ENCODE measurements at regions not wholly inside any gene's neighbourhood (a gene's known extent, or its start where the extent isn't known, plus 50 kb on each side); places are given as distances from the start of the nearest gene placed in this dataset.
"Not testable (repeated sequence)": the region's sequence is repeated elsewhere in the genome, so short reads cannot be mapped to it uniquely, and the experiment has no call there.

DNA sequence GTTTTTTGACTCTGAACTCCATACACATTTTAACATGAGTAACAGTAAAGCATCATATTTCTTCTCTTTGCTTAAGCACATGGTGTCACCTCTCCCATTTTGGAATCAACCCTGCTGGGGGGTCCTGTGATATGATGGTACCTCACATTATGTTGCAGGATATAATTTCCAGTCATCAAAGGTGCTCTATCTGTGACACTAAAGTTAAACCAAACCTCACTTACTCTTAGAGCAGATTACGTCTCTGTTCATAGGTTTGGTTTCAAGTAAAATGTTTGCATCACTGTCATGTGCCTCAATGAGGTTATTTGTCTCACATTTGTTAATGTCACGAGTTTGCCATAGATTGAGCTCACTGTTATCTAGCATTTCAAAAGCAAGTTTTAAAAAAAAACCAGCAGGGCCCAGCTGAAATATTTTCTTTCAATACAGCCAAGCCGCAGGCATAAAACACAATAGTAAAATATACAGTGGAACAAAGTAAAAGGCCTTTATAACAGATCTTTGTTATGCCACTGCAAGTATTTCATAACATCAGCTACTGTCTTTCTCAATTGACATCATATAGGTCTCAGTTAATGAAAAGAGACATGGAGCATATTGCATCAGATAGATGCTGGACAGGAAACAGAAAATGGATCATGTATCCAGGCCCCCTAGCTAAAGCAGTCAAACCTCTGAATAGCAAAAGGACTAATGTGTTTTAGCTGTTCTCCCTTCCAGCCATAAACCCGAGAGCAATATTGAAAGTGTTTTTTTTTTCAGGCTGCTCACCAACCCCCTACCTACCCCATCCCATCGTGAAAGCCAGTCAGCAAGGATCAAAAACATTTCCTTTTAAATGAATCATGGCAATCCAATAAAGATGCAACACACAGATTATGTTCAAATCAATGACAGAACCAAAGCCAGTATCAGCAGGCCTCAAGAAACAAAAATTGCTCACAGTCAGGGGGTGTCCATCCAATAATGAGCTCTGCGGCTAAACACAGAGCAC, 182.1 kb upstream of the ITGA1 start:
- no peak for DNase-seq (ENCODE audit: low read depth)

DNA sequence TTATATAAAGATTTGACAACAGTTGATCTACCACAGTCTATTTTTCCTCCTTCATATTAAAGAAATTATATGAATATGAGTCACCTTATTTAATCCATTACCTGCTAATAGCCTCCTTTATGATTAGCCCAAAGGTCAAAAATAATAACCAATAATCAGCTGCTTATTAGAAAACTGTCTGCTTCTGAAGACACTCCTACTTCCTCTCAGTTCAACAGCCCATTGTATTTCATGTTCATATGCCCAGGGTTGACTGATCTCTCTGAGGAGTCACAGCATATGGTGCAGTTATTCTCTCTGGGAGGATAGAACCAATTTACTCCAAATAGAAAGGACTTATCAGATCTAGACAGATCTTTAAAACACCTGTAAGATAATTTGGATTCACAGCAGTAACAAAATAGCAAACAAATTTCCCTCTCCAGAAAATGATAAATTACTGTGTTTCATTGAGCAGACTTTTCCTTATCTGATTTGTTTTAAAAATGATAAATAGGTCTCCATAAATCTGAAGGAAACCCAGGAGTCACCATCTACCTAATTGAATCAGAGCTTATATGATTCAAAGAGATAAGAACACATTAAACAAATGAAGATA, 180.4 kb upstream of the ITGA1 start:
- no peak for DNase-seq (ENCODE audit: low read depth)

DNA sequence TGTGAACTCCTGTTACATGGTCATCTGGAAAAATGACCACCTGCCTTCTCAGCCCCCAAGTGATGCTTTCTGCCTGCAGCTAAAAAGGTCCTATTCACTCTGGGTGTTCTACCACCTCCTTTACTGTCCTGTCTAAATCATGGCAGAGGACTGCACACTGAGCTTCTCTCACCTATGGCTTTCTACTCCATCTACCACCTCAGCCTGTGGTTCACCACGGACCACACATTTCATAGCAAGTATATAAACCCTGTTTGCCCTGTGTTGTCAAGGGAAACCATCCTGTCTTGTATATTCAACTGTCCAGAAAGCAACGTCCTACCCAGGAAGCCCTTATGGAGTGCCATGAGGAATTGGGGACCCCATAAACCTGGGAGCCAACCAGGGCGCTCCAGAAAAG, 167.4 kb upstream of the ITGA1 start:
- DNase-seq (ENCODE audit: low read depth) = no peak

DNA sequence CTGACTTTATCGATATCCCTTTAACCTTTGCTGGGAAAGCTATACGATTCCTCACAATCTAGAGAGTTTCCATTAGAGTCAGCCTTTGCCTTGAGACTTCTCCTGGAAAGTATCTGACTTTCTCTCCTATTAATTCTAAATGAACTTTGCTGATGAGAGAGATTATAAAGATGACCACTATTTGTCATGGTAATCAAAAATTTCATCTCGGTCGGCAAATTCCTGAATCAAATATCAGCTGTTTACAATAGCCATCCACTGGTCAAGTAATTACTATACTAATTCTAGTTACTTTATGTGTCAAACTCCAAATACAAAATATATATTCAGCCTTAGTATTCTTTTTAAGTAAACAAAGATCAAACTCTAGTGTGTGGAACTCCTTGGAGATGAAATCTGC, 164.4 kb upstream of the ITGA1 start:
- no peak for DNase-seq (ENCODE audit: low read depth)

DNA sequence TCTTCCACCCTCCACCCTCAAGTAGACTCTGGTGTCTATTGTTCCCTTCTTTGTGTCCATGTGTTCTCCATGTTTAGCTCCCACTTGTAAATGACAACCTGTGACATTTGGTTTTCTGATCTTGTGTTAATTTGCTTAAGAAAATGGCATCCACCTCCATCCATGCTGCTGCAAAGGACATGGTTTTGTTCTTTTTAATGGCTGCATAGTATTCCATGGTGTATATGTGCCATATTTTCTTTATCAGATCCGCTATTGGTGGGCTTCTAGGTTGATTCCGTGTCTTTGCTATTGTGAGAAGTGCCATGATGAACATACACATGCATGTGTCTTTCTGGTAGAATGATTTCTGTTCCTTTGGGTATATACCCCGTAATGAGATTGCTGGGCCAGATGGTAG, 163.4 kb upstream of the ITGA1 start:
- no peak for DNase-seq (ENCODE audit: low read depth)

DNA sequence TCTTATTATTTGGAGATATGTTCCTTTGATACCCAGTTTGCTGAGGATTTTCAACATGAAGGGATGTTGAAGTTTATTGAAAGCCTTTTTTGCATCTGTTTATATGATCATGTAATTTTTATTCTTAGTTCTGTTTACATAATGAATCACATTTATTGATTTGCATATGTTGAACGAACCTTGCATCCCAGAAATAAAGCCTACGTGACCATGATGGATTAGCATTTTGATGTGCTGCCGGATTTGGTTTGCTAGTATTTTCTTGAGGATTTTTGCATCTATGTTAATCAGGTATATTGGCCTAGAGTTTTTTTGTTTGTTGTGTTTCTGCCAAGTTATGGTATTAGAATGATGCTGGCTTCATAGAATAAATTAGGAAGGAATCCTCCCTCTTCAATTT, 161.4 kb upstream of the ITGA1 start:
- DNase-seq (ENCODE audit: low read depth) = no peak

DNA sequence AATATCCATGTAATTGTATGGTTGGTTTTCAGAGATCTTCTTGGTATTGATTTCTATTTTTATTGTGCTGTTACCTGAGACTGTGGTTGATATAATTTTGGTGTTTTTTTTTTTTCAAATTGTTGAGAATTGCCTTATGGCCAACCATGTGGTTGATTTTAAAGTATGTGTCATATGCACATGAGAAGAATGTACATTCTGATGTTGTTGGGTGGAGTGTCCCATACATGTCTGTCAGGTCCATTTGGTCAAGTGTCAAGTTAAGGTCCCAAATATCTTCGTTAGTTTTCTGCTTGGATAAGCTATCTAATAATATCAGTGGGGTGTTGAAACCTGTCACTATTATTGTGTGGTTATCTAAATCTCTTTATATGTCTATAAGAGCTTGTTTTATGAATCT, 160.0 kb upstream of the ITGA1 start:
- DNase-seq (ENCODE audit: low read depth) = no peak

DNA sequence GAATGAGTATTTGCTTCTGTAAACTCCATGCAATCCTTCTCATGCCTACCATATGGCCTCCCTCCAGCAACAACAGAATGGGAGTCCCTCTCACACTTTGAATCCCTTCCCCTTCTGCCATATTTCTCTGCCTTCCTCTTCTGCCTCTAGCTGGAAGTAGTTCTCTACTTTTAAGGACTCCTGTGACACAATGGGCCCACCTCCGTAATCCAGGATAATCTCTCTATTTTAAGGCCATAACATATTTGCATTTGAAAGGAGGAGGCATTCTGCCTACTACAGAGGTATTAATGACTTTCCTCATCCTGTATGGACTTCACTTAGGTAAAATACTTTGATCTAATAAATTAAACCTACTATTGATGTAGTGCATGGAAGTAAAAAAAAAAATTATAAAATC, 155.4 kb upstream of the ITGA1 start:
- DNase-seq (ENCODE audit: low read depth) = no peak

DNA sequence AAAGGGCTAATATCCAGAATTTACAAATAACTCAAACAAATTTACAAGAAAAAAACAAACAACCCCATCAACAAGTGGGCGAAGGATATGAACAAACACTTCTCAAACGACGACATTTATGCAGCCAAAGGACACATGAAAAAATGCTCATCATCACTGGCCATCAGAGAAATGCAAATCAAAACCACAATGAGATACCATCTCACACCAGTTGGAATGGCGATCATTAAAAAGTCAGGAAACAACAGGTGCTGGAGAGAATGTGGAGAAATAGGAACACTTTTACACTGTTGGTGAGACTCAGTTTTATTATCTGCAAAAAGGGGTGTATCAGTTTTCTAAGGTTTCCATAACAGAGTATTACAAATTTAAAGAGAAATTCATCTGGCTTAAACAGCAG, 153.5 kb upstream of the ITGA1 start:
- not testable (repeated sequence) for DNase-seq (ENCODE audit: low read depth)

DNA sequence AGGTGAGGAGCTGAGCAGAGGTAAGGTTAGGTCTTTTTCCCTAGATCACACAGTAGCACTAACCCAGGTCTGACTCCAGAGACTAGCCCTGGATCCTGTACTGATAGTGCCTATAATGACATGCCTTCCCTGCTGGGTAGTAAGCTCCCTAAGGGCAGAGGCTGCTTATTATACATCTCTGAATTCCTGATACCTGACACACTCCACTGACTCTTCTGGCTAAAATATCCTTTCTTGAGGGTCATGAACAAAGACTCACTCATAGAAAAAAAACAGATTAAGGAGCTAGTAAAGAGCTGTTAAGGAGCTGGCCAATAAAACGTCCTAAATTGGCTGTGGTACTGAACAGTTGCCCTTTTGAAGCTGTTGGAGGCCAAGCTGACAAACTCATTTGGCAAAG, 149.0 kb upstream of the ITGA1 start:
- DNase-seq (ENCODE audit: low read depth) = no peak

DNA sequence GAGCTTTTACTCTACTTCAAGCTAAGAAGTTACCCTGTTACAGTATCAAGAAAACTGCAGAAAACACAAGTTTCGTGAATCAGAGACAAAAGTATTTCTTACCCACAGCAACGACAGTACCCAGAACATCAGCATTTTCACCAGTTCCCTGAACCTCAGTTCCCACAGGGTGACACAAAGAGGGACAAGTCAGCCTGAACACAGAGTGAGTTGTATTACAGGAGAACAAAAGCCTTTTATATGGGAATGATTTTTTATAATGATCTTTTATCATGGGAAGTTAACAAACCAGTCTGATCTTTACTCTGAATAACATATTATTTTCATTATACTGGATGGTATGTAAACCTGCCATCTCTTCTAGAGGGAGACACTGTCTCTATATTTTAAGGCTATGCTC, 139.0 kb upstream of the ITGA1 start:
- DNase-seq (ENCODE audit: low read depth) = no peak

DNA sequence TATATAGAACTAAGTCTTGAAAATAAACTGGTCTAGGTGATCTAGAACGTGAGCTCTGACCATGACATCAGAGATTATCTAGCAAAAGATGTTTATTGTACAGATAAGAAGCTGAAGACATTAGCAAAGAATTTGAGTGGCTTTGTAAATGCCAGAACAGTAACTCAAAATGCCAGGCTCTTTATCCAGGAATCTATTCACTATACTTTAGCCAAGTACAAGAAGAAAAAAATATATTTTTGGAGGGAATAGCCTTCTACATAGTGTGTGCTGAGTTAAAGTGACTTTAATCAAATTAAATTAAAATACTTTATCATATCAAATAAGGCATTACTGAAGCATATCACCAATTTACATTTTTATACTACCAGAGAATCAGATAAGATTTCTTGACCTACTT, 132.6 kb upstream of the ITGA1 start:
- DNase-seq (ENCODE audit: low read depth) = no peak

DNA sequence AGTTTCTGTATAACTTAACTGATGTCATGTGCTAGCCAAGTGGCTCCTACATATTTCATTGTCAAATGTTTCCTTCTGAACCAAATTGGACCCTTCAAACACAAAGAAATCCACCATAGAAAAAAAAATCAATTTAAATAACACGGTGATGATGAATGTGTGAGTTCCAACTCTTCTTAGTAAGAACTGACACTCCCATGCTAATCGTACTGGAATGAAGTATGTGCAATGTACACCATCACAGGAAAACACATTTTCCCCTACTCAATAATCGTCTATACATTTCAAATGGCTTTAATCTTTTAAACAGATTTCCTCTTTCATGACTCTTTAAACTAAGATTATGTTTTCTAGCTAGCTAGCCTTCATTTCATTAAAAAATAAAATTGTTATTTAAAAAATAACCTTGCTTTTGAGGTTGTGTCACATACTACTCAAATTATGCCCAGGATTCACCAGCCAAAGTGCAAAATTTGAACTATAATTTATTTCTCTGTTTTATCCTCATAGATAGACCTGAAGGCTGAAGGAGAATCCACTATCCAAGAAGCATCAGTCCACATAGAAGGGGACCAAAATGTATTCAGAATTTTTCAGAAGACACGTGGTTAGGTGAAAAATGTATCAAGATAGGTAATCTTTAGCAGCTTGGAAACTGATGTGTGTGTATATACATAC, 131.0 kb upstream of the ITGA1 start:
- no peak for DNase-seq (ENCODE audit: low read depth)

DNA sequence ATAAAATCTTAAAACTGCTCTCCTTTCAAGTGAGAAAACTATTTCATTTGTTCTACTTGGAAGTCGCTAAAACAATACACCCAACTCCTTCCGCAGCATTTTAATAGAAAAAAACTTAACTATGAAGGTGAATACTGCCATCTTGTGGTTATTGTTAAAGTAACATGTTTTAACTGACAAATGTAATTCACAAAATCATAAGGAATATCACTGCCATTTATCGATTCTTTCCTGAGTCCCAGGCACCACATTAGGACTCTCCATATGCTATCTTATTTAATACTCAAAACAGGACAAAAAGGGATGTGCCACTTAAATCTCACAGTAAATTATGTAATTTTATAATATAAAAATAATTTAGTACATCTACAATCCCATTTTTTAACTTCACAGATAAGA, 130.5 kb upstream of the ITGA1 start:
- DNase-seq (ENCODE audit: low read depth) = no peak

DNA sequence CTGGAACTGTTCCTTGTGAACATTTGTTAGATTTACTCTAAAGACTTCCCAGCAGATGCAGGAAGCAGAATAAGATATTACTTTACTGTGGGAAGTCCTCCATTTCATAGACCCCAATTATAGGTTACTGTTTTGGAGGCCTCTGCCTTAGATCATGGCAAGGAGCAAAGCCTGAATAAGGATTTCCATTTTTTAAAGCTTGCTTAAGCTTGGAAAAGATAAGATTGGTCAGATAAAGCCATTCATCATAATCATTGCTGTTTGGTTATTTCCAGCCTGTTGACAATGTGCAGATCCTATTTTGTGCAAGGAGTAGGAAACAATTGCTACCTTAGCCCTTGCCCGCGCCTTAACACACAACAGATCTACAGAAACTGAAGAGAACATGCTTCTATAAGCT, 129.5 kb upstream of the ITGA1 start:
- no peak for DNase-seq (ENCODE audit: low read depth)

DNA sequence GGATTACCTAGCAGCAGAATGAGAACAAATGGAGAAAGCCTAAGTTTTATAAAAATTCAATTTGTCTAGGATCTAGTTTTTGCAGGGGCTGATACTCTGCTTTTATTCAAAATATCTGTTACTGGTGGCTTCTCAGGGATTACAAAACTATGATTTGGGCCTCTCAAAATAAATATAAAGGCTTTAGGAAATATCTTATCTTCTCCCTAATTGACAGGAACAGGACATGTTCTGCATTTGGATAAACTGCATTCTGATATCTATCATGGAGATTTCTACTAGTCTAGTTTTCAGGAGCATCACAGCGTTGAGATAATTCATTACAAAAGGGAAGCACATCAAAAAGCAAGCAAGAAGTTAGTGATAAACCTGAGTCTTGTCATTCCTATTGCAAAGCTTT, 127.1 kb upstream of the ITGA1 start:
- no peak for DNase-seq (ENCODE audit: low read depth)

DNA sequence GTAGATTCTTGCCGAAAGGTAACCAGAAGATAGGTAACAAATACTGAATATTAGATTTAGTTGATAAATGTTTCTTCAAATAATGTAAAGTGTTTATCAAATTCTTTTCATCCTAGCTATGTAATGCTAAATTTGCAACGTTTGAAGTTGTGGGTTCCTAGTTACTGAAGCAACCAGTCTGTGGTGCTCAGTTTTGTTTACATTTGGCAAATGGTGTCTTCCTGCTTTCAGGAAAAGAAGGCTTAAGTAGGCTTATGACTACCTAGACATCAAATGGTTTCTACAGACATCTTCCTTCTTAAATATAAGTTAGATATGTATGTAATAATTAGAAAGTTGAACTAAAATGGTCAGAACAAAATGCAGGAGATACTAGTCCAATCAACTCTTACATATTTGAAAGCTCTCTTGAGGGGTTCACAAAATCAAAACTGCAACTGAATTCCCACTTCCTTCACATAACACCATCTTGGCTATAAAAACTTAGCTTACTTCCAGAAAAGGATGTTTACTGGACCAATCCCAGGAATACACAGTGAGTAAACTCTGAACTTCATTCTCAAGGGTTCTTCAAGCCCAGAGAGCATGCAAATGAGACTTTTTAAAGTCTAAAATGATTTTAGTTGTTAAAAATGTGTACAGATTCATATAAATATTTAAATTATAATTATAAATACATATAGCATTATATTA, 125.7 kb upstream of the ITGA1 start:
- DNase-seq (ENCODE audit: low read depth) = no peak

DNA sequence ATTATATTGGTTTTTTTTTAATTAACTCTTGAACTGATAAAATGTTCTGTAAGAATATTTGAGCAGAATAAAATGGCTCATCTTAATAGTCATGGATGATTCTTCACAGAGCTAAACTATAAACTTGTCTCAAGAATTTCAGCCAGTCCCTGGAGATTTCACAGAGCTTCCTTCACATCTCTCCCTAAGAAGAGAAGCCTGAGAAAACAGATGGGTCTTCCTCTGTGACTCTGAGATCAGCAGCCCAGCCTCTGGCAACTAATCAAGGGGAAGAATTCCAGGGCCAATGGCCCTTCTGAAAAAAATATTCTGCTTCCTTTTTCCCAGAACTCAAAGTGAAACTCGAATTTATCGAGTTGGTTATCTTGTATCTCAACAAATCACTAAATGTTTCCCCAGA, 122.2 kb upstream of the ITGA1 start:
- no peak for DNase-seq (ENCODE audit: low read depth)

DNA sequence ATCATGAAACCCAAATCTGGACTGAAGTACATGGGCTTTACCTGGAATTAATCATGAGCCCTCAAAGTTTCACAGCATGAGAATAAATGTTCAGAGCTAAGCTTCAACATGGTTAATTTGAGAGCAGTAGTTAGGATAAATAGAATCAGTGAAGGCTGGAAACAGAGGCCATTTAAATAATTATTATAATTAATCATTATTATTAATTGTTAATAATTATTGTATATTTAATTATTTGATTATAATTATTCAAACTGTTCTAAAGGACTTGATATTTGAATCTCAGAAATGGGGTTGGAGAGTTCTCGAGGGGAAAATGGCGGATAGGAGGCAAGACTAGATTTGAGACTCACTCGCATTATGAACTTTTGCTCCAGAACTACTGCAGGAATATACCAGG, 119.6 kb upstream of the ITGA1 start:
- no peak for DNase-seq (ENCODE audit: low read depth)

DNA sequence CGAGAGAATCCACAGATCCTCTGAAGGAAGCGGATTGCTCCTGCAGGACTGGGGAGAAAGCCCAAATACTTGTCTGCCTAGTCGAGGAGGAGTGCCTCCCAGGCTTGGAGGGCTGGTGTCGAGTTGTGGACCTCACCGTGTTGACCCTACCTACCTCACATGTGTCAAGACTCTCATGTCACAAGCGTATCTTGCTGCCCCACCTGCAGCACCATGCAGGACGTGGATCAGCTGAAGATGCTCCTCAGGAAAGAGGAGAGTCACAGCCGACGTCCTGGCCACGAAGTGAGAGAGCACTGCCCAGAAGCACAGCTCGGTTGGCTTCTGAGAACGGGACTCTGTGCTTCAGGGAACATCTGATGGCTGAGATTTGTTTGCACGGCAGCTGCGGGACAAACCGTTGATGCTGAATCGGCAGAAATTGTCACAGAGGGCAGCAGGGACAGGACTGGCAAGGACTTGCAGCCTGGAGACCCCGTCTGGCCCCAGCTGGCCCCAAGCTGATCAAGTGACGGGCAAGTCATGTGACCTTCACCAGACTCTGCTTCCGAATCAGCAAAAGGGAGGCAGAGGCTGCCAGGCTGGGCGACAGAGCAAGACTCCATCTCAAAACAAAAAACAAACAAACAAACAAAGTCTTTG, 119.1 kb upstream of the ITGA1 start:
- no peak for DNase-seq (ENCODE audit: low read depth)

DNA sequence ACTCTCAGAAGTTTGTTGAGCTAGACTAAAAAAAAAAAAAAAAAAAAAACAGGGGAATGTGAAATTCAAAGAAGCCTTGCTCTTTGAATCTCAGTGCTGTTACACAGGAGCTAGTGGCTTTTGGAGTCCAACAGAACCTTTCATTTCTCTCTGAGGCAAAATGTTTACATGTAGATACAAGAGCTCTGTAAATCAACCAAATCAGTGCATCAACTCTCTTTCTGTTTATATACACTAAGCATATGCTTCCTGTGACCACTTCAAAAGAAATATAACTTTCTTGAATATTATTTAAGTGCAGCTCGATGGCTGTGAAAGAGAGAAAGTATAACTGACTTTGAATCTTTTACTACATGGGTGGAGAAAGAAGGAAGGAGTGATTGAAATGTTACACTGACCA, 115.3 kb upstream of the ITGA1 start:
- DNase-seq (ENCODE audit: low read depth) = no peak

DNA sequence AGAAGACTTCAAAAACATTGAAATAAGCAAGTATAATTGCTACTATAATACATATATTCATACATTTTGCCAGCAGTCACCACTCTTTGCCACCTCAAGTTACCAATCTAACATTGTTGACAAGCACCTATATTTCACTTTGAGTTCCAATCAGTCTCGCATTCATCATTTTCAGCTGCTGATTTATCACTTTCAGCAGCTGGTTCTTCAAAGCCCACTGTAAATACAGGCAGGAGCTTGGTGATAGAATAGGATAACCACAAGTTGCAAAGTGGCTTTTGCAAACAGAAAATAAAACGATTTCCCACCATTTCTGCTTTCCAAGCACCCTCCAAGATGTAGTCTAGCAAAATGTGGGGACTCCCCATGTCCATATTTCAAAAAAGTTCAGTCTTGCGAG, 114.2 kb upstream of the ITGA1 start:
- no peak for DNase-seq (ENCODE audit: low read depth)

All from T follicular helper cell (primary cell).